SK-N-SH (cell line): ENCODE measurements at regions not wholly inside any gene's neighbourhood (a gene's known extent, or its start where the extent isn't known, plus 50 kb on each side); places are given as distances from the start of the nearest gene placed in this dataset.

ENCODE experiments used
- CTCF ChIP-seq: fragments of 200-600 bp; sonication (generic); IDR thresholded peaks from 2 replicates; pipeline ENCODE4 v1.6.1; 2017; ENCODE audit warnings: antibody characterized with exemption, mild to moderate bottlenecking, moderate library complexity
- EP300 ChIP-seq, 2 experiments: IDR thresholded peaks; 2 replicates each; pipeline versions ENCODE4 v1.4.0 to v1.6.1; 2012; ENCODE audit warnings: borderline replicate concordance in 1 of 2, low read depth in 1 of 2, low read length in 1 of 2
- NRF1 ChIP-seq: IDR thresholded peaks from 2 replicates; pipeline ENCODE4 v1.6.1; 2012; ENCODE audit warnings: low read depth, mild to moderate bottlenecking, low read length
- POLR2AphosphoS5 ChIP-seq: IDR thresholded peaks from 2 replicates; pipeline ENCODE4 v1.6.1; 2012; ENCODE audit warnings: low read depth, low read length
- RCOR1 ChIP-seq: fragments of 150-350 bp; IDR thresholded peaks from 2 replicates; pipeline ENCODE4 v1.6.1; 2017; ENCODE audit warnings: antibody characterized with exemption, low read length
- RXRA ChIP-seq: IDR thresholded peaks from 2 replicates; pipeline ENCODE4 v1.4.0; 2012; ENCODE audit warnings: low read depth, mild to moderate bottlenecking, borderline replicate concordance
- USF2 ChIP-seq: fragments of 150-350 bp; IDR thresholded peaks from 2 replicates; pipeline ENCODE4 v1.6.1; 2017; ENCODE audit warnings: antibody characterized with exemption, low read length, low read depth, borderline replicate concordance

GRCh38 chrX:22660756-22661155 lies 339.0 kb upstream of the DDX53 start:
- no peak for TF ChIP-seq EP300 (IDR thresholded peaks at IDR 0.05; ENCODE audit: borderline replicate concordance in 1 of 2, low read depth in 1 of 2, low read length in 1 of 2)
- TF ChIP-seq NRF1, result no peak
- TF ChIP-seq USF2, result no peak
- no peak for TF ChIP-seq RCOR1
- TF ChIP-seq CTCF, result no peak
- TF ChIP-seq RXRA, result no peak
- TF ChIP-seq POLR2AphosphoS5, result no peak
